ENCODE measurements at regions not wholly inside any gene's neighbourhood (a gene's known extent, or its start where the extent isn't known, plus 50 kb on each side); places are given as distances from the start of the nearest gene placed in this dataset.
A peak's percentile ranks its signal among the peaks of the same experiment; 100 is the strongest.

DNA sequence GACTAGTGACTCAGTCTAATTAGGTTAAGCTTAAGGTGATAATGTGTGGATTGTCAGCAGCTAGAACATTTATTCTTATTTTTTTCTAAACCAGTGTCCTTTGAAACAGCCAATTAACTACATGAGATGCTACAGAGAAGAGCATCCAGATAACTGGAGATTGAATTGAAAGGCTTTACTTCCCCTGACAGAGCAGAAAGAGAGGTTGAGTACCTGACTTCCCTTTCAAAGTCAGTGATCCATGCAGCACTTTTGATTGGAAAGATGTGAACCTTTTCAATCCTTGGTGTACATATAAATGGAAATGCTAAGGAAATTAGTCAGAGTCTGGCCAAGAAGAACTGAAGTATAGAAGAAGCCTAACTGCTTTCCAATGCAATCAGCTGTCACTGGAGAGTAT is 653.8 kb downstream of the CDH8 start:
- TF ChIP-seq, protein P1, sequence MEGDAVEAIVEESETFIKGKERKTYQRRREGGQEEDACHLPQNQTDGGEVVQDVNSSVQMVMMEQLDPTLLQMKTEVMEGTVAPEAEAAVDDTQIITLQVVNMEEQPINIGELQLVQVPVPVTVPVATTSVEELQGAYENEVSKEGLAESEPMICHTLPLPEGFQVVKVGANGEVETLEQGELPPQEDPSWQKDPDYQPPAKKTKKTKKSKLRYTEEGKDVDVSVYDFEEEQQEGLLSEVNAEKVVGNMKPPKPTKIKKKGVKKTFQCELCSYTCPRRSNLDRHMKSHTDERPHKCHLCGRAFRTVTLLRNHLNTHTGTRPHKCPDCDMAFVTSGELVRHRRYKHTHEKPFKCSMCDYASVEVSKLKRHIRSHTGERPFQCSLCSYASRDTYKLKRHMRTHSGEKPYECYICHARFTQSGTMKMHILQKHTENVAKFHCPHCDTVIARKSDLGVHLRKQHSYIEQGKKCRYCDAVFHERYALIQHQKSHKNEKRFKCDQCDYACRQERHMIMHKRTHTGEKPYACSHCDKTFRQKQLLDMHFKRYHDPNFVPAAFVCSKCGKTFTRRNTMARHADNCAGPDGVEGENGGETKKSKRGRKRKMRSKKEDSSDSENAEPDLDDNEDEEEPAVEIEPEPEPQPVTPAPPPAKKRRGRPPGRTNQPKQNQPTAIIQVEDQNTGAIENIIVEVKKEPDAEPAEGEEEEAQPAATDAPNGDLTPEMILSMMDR (conservative IDR thresholded peaks at IDR 0.05) = no peak
- no peak for TF ChIP-seq ZFX (IDR thresholded peaks at IDR 0.05)
- no peak overlapping the region for H3K27ac ChIP-seq

- no peak overlapping the region for H3K27ac ChIP-seq
- TF ChIP-seq, protein P1 (conservative IDR thresholded peaks at IDR 0.05) = no peak
- no peak for TF ChIP-seq ZFX (IDR thresholded peaks at IDR 0.05)
These were observed 656.9 kb downstream of the CDH8 start for GRCh38 chr16:61379311-61379710.

- TF ChIP-seq, protein P1 (conservative IDR thresholded peaks at IDR 0.05) = no peak
- TF ChIP-seq ZFX (IDR thresholded peaks at IDR 0.05) = no peak
- no peak overlapping the region for H3K27ac ChIP-seq
These were observed 662.2 kb downstream of the CDH8 start for GRCh38 chr16:61374071-61374470.

GRCh38 chr16:61371881-61372280 is 664.4 kb downstream of the CDH8 start:
- no peak overlapping the region for H3K27ac ChIP-seq

DNA sequence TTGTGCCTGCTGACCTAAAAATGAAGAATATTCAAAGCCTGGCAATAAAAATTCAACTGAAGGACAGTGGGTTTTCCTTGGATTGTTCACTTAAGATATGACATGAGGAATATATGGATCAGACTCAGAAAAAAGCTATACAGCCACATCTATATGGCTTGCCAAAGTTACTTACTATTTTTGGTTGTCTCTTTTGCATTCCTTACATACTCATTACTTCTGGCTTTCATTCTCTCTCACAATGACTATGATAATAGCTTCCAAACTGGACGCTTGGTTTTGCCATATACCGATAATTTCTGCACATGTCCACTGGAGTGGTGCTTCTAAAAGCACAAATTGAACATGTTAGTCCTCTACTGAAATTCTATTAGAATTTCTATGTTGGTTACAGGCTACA is 664.9 kb downstream of the CDH8 start:
- no peak overlapping the region for H3K27ac ChIP-seq

More at GRCh38 chr16:61371881-61372280, 664.4 kb downstream of the CDH8 start:
- TF ChIP-seq, protein P1 (conservative IDR thresholded peaks at IDR 0.05) = no peak
- TF ChIP-seq ZFX (IDR thresholded peaks at IDR 0.05) = no peak

GRCh38 chr16:61370564-61370963 is 665.7 kb downstream of the CDH8 start:
- H3K27ac ChIP-seq = no peak overlapping the region
- TF ChIP-seq, protein P1 (conservative IDR thresholded peaks at IDR 0.05) = no peak
- TF ChIP-seq ZFX (IDR thresholded peaks at IDR 0.05) = no peak

More for the DNA sequence above, 664.9 kb downstream of the CDH8 start:
- TF ChIP-seq, protein P1 (conservative IDR thresholded peaks at IDR 0.05) = no peak
- no peak for TF ChIP-seq ZFX (IDR thresholded peaks at IDR 0.05)

DNA sequence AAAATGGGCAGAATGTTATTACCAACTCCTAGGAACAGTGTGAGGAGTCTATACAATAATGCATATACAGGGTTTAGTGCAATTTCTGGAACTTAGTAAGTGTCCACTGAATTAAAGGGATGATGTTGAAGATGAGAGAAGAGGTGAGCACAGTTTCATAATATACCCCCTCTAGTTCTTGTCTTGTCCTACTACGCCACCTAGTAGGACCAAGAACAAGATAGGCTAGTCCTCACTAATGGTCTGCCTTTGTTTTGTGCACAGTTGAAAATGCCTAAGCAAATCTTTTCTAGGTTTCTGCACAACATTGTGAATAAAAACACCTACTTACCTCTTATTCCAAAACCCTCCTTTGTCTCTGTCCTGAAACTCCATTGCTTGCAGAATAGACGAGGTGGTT is 670.2 kb downstream of the CDH8 start:
- TF ChIP-seq, protein P1 (conservative IDR thresholded peaks at IDR 0.05) = peak; percentile 11
- no peak for TF ChIP-seq ZFX (IDR thresholded peaks at IDR 0.05)

More for the DNA sequence above, 670.2 kb downstream of the CDH8 start:
- no peak overlapping the region for H3K27ac ChIP-seq
